Peyer's patch (tissue), 4 donors: ENCODE measurements at regions not wholly inside any gene's neighbourhood (a gene's known extent, or its start where the extent isn't known, plus 50 kb on each side); places are given as distances from the start of the nearest gene placed in this dataset.

Source experiments
- DNase-seq, 3 donors: peaks; one replicate each; pipeline ENCODE4 v3.0.0-alpha.2; 2017 to 2019
- H3K27ac ChIP-seq, 4 donors: fragments of 200-600 bp; sonication (generic); one replicate each; pipeline ENCODE4 v1.5.1; 2016 to 2019
- H3K27me3 ChIP-seq, 2 donors: fragments of 200-600 bp; sonication (generic); one replicate each; pipeline ENCODE4 v1.5.1; 2019
- H3K36me3 ChIP-seq, 3 donors: fragments of 200-600 bp; sonication (generic); one replicate each; pipeline ENCODE4 v1.5.1; 2016 to 2019
- H3K4me1 ChIP-seq, 4 donors: fragments of 200-600 bp; sonication (generic); one replicate each; pipeline ENCODE4 v1.5.1; 2016 to 2019
- H3K4me3 ChIP-seq, 4 donors: fragments of 200-600 bp; sonication (generic); 1 replicate in 3 of 4; 2 replicates in 1 of 4; pipeline ENCODE4 v1.5.1; 2016 to 2019; ENCODE audit warnings: mild to moderate bottlenecking in 1 of 4
- H3K9me3 ChIP-seq, 4 donors: fragments of 200-600 bp; sonication (generic); one replicate each; pipeline ENCODE4 v1.5.1; 2016 to 2019; ENCODE audit warnings: mild to moderate bottlenecking in 1 of 4
- POLR2A ChIP-seq, 2 donors: fragments of 450-650 bp; IDR thresholded peaks; one replicate each; pipeline ENCODE4 v1.5.1; 2017; ENCODE audit warnings: antibody characterized with exemption in 2 of 2, mild to moderate bottlenecking in 2 of 2, moderate library complexity in 2 of 2
- TF ChIP-seq, protein P1 (sequence below), 6 experiments: fragments of 450-650 bp in 4 of 6; fragments of 200-600 bp in 2 of 6; sonication (generic) in 1 of 6; IDR thresholded peaks; one replicate each; pipeline ENCODE4 v1.5.1; 2017 to 2019; ENCODE audit warnings: antibody characterized with exemption in 6 of 6, mild to moderate bottlenecking in 3 of 6, moderate library complexity in 1 of 6

DNA sequence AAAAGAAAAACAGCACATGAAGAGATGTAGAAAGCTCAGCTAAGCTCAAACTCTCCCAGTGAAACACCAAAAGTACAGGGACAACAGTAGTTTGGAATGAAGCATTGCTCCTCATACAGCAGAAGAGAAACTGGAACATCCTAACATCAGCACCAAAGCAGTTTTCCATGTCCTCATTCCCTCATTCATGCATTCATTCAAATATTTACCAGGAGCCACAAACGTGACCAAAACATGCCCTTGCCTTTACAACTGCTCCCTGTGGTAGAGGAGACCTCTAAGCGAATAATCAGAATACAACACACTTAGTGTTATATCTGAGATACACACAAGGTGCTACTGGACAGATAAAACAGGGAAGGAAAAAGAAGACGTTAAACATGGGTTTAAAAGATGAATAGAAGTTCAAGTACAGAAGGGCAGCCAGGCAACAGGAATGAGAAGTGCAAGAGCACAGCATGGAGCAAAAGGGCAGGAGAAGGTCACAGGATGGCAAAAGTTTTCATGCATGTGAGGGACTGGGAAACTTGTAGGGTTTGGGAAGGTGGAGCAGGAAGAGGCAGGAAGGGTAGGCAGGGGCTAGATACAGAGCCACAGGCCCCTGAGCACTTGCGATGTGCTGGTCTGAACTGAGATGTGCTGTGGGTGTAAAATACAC, 58.5 kb upstream of the LMCD1 start:
- Histone ChIP-seq H3K36me3 (no peaks in the 10 kb centered on the region), H3K9me3 (no peaks in the 10 kb centered on the region), H3K4me1 (peaks cover 0 to 27% (median 0%) of the 10 kb centered on the region in 4 donors), H3K27me3 (no peaks in the 10 kb centered on the region), H3K27ac (peak overlapping the region in 2 of 4 donors; percentile 2 to 80), H3K4me3 (no peak overlapping the region)
- DNase-seq, result no peak
- TF ChIP-seq, protein P1, sequence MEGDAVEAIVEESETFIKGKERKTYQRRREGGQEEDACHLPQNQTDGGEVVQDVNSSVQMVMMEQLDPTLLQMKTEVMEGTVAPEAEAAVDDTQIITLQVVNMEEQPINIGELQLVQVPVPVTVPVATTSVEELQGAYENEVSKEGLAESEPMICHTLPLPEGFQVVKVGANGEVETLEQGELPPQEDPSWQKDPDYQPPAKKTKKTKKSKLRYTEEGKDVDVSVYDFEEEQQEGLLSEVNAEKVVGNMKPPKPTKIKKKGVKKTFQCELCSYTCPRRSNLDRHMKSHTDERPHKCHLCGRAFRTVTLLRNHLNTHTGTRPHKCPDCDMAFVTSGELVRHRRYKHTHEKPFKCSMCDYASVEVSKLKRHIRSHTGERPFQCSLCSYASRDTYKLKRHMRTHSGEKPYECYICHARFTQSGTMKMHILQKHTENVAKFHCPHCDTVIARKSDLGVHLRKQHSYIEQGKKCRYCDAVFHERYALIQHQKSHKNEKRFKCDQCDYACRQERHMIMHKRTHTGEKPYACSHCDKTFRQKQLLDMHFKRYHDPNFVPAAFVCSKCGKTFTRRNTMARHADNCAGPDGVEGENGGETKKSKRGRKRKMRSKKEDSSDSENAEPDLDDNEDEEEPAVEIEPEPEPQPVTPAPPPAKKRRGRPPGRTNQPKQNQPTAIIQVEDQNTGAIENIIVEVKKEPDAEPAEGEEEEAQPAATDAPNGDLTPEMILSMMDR (IDR thresholded peaks at IDR 0.05), result no peak
- no peak for TF ChIP-seq POLR2A (IDR thresholded peaks at IDR 0.05)

DNA sequence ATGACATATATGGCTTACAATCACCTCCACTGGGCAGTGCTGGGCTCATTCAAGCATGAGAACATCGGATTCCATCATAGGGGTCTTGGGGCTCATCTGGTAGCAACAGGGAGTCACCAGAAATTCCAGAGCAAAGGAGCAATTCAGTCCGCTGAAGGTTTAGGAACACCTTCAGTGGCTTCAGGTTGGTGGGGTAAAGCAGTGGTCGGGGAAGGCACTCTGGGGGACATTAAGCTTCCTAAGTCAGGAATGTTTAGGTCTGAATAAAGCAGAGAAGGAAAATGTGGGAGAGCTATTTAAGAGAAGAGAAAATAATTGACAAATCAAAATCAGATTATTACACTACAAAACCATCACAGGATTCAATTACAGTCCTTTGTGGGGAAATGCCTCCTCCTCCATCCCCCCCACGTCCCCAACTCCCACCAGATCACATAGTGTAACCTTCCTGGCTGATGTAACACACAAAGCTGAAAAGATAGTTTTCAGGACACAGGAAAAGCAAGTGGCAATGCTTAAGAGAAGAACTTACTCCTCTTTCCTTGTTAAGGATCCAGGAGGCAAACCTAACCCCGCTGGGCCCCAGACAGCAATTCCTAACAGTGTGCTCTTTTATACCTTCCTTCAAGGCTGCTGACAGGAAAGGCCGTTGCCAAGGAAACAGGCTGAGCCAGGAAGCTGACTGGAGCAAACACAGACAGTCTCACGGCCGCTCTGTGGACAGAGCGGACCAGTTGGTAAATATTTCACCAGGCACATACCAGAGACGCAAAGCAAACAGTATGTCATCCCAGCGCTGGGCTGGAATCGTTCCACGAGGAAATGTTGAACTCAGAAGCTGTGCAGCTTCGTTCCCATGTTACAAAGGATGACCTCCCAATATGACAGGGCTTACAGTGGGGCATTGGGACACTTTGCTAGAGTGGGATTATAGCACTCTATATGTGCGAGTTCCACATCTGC, 57.5 kb upstream of the LMCD1 start:
- Histone ChIP-seq H3K27ac (peak overlapping the region in 3 of 4 donors; percentile 44 to 80 (median 68)), H3K36me3 (no peaks in the 10 kb centered on the region), H3K4me1 (peaks cover 0 to 27% (median 0%) of the 10 kb centered on the region in 4 donors), H3K27me3 (no peaks in the 10 kb centered on the region), H3K9me3 (no peaks in the 10 kb centered on the region), H3K4me3 (no peak overlapping the region)
- TF ChIP-seq POLR2A (IDR thresholded peaks at IDR 0.05), result no peak
- TF ChIP-seq, protein P1 (IDR thresholded peaks at IDR 0.05), result no peak
- DNase-seq, result peak; percentile 17 to 87 (median 80)

DNA sequence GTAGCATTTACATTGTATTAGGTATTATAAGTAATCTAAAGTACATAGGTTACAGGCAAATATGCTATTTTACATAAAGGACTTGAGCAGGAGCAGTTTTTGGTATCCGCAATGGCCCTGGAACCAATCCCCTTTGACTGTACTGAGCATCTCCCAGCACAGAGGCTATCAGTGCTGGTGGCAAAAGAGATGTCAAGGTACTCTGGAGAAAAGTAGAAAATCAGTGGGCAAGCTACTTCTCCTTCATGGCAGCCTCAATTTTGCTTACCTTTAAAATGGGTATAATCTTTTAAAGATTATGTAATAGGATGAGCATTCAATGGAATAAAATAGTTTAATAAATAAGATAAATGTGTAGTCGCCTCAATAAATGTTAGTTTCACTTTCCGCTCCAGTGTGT, 56.7 kb upstream of the LMCD1 start:
- no peak overlapping the region for H3K4me3 ChIP-seq
- no peak for TF ChIP-seq POLR2A (IDR thresholded peaks at IDR 0.05)
- TF ChIP-seq, protein P1 (IDR thresholded peaks at IDR 0.05), result no peak
- no peaks in the 10 kb centered on the region for H3K36me3 ChIP-seq
- peaks cover 0 to 27% (median 0%) of the 10 kb centered on the region in 4 donors for H3K4me1 ChIP-seq
- H3K9me3 ChIP-seq, result no peaks in the 10 kb centered on the region
- H3K27me3 ChIP-seq, result no peaks in the 10 kb centered on the region
- no peak for DNase-seq
- peak overlapping the region in 2 of 4 donors; percentile 68 to 80 for H3K27ac ChIP-seq

DNA sequence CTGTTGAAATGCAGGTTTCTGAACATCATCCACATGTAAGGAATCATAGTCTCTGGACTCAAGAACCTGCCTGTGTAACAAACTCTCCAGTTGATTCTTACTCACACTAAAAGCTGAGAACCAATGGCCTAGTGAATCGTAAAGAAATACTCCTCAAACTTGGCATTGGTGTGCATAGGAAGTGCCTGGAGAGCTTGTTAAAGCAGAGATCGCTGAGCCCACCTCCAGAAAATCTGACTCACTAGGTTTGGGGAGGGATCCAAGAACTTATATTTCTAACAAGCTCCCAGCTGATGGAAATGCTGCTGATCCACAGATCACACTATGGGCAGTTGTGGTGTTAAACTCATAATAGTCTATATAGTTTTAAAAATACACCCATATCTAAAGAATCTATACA, 55.8 kb upstream of the LMCD1 start:
- Histone ChIP-seq H3K36me3 (no peaks in the 10 kb centered on the region), H3K27ac (no peak overlapping the region), H3K4me1 (peaks cover 0 to 27% (median 0%) of the 10 kb centered on the region in 4 donors), H3K9me3 (no peaks in the 10 kb centered on the region), H3K4me3 (no peak overlapping the region), H3K27me3 (no peaks in the 10 kb centered on the region)
- DNase-seq, result no peak
- TF ChIP-seq POLR2A (IDR thresholded peaks at IDR 0.05), result no peak
- TF ChIP-seq, protein P1 (IDR thresholded peaks at IDR 0.05), result no peak

DNA sequence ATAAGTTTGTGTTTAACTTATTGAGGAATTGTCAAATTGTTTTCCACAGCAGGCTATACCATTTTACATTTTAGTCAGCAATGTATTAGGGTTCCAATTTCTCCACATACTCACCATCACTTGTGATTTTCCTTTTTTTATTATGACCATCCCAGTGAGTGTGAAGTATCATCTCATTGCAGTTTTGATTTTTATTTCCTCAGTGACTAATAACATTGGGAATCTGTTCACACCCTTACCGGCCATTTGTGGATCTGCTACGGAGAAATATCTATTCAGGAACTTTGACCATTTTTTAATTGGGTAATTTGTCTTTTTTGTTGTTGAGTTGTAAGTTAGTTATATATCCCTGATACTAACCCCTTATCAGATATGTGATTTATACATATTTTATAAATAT, 54.8 kb upstream of the LMCD1 start:
- Histone ChIP-seq H3K36me3 (no peaks in the 10 kb centered on the region), H3K27me3 (no peaks in the 10 kb centered on the region), H3K4me1 (peaks cover 0 to 27% (median 0%) of the 10 kb centered on the region in 4 donors), H3K9me3 (no peaks in the 10 kb centered on the region), H3K4me3 (no peak overlapping the region), H3K27ac (no peak overlapping the region)
- TF ChIP-seq POLR2A (IDR thresholded peaks at IDR 0.05), result no peak
- DNase-seq, result no peak

DNA sequence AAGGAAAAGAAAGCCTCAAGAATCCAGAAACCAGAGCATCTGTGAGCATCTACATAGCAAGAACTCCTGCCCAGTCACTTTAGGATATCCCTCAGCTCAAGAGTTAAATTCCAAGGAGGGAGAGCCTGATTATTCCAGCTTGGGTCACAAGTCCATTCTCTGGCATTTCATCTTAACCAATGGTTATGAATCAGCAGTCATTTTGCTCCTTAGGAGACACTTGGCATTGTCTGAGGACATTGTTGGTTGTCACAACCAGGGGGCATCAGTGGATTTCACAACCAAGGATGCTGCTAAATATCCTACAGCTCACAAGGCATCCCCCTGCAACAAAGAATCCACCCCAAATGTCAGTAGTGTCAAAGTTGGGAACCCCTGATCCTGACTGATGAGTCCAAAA, 51.0 kb upstream of the LMCD1 start:
- DNase-seq, result no peak
- Histone ChIP-seq H3K27me3 (no peaks in the 10 kb centered on the region), H3K4me3 (no peak overlapping the region), H3K9me3 (no peaks in the 10 kb centered on the region), H3K36me3 (no peaks in the 10 kb centered on the region), H3K27ac (no peak overlapping the region), H3K4me1 (no peaks in the 10 kb centered on the region)
- TF ChIP-seq, protein P1 (IDR thresholded peaks at IDR 0.05), result no peak
- no peak for TF ChIP-seq POLR2A (IDR thresholded peaks at IDR 0.05)
